HFFc6 (cell line): ENCODE measurements at regions not wholly inside any gene's neighbourhood (a gene's known extent, or its start where the extent isn't known, plus 50 kb on each side); places are given as distances from the start of the nearest gene placed in this dataset.

Source experiments
- DNase-seq: peaks from one replicate; pipeline ENCODE4 v3.0.0-alpha.2; 2018
- H3K27ac Mint-ChIP-seq: 2 replicates; pipeline ENCODE4 v1.8.0; 2020; ENCODE audit warnings: mild to moderate bottlenecking, mixed read lengths
- H3K27me3 Mint-ChIP-seq: 2 replicates; pipeline ENCODE4 v1.8.0; 2021; ENCODE audit warnings: mild to moderate bottlenecking, moderate library complexity, mixed read lengths; ENCODE audit not compliant: insufficient read depth
- H3K36me3 Mint-ChIP-seq: 2 replicates; pipeline ENCODE4 v1.8.0; 2021; ENCODE audit warnings: low read depth, mixed read lengths
- H3K4me1 Mint-ChIP-seq: 2 replicates; pipeline ENCODE4 v1.8.0; 2020; ENCODE audit warnings: low read depth, mixed read lengths
- H3K4me3 Mint-ChIP-seq: 2 replicates; pipeline ENCODE4 v1.8.0; 2020; ENCODE audit warnings: mild to moderate bottlenecking, moderate library complexity, mixed read lengths
- H3K9me3 Mint-ChIP-seq: 2 replicates; pipeline ENCODE4 v1.8.0; 2020; ENCODE audit warnings: mild to moderate bottlenecking, mixed read lengths
- CTCF ChIP-seq: fragments of 200-600 bp; sonication (generic); IDR thresholded peaks from 2 replicates; pipeline ENCODE4 v1.5.0; 2021; ENCODE audit warnings: antibody characterized with exemption, mild to moderate bottlenecking

GRCh38 chr15:101565377-101565776, 75.9 kb upstream of the PCSK6 start:
- no peaks in the 10 kb centered on the region for H3K9me3 Mint-ChIP-seq

GRCh38 chr15:101563176-101563796, 73.8 kb upstream of the PCSK6 start:
- Mint-ChIP-seq H3K4me3 (no peak overlapping the region), H3K4me1 (peaks cover 4% of the 10 kb centered on the region), H3K9me3 (no peaks in the 10 kb centered on the region), H3K27me3 (peaks cover 18% of the 10 kb centered on the region), H3K36me3 (no peaks in the 10 kb centered on the region), H3K27ac (no peak overlapping the region)
- DNase-seq: no peak
- TF ChIP-seq CTCF: no peak

More at GRCh38 chr15:101565377-101565776, 75.9 kb upstream of the PCSK6 start:
- Mint-ChIP-seq H3K4me1 (peaks cover 19% of the 10 kb centered on the region), H3K4me3 (no peak overlapping the region), H3K36me3 (no peaks in the 10 kb centered on the region), H3K27ac (no peak overlapping the region), H3K27me3 (peaks cover 19% of the 10 kb centered on the region)
- no peak for TF ChIP-seq CTCF
- DNase-seq: no peak

GRCh38 chr15:101562428-101563059, 73.0 kb upstream of the PCSK6 start:
- no peak for TF ChIP-seq CTCF
- Mint-ChIP-seq H3K4me3 (no peak overlapping the region), H3K4me1 (no peaks in the 10 kb centered on the region), H3K27ac (no peak overlapping the region), H3K36me3 (no peaks in the 10 kb centered on the region), H3K27me3 (peaks cover 16% of the 10 kb centered on the region), H3K9me3 (no peaks in the 10 kb centered on the region)
- no peak for DNase-seq

- H3K4me1 Mint-ChIP-seq: no peaks in the 10 kb centered on the region
- no peak overlapping the region for H3K4me3 Mint-ChIP-seq
- no peak for DNase-seq
- TF ChIP-seq CTCF: no peak
- peaks cover 11% of the 10 kb centered on the region for H3K27me3 Mint-ChIP-seq
- H3K36me3 Mint-ChIP-seq: no peaks in the 10 kb centered on the region
- H3K27ac Mint-ChIP-seq: no peak overlapping the region
- H3K9me3 Mint-ChIP-seq: no peaks in the 10 kb centered on the region
Observed at GRCh38 chr15:101561584-101561906, 72.0 kb upstream of the PCSK6 start.

- no peaks in the 10 kb centered on the region for H3K9me3 Mint-ChIP-seq
- peaks cover 12% of the 10 kb centered on the region for H3K27me3 Mint-ChIP-seq
- H3K4me1 Mint-ChIP-seq: no peaks in the 10 kb centered on the region
Observed at GRCh38 chr15:101560722-101561583, 71.4 kb upstream of the PCSK6 start.

More at GRCh38 chr15:101560722-101561583, 71.4 kb upstream of the PCSK6 start:
- Mint-ChIP-seq H3K36me3 (no peaks in the 10 kb centered on the region), H3K27ac (no peak overlapping the region), H3K4me3 (no peak overlapping the region)
- DNase-seq: no peak
- no peak for TF ChIP-seq CTCF
